ENCODE measurements at regions not wholly inside any gene's neighbourhood (a gene's known extent, or its start where the extent isn't known, plus 50 kb on each side); places are given as distances from the start of the nearest gene placed in this dataset.

DNA sequence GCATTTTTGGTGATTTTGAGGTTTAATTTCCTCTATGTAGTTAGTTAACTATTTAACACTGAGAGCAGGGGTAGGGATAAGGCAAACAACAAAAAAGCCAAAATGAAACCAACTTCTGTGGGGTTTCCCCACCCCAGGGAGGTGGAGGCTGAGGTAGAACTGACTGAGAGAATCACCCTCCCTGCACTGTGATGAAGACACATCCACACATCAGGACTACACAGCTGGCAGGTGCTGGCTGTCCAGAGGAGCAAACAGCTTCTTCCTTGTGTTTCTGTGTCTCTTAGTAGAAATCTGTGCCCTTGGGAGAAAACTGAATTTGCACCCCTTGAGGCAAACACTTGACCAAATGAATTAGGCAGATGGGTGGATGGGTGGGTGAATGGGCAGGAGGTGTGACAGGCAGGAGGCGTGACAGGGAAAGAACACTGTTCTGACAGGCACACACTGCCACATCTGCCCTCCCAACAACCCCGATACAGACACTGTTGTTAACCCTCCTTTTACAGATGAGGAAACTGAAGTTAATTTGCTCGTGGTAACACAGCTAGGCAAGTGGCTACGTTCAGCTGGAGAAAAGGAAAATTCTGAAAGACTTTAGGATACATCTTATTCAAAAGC is 62.9 kb upstream of the AMZ2 start:
- no peak for DNase-seq (ENCODE audit: low read depth in 3 of 3)

DNA sequence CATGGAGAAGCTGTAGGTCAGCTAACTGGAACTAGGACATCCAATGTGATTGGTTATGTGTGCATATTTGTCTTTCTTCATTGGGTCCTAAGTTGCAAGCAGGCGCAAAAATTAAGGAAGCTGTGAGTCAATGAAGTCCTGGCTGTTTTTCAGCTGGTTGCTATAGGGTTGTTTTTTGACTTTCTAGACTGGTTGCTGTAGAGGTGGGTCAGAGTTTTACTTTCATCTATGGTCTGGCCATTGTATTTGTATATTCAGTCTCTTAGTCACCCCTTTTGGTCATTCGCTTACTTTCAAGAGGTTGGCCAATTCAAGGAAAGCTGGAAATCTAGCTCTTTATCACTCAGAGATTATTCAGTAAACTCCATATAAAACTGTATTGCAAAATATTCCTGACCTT is 62.0 kb upstream of the AMZ2 start:
- DNase-seq (ENCODE audit: low read depth in 3 of 3): no peak

DNA sequence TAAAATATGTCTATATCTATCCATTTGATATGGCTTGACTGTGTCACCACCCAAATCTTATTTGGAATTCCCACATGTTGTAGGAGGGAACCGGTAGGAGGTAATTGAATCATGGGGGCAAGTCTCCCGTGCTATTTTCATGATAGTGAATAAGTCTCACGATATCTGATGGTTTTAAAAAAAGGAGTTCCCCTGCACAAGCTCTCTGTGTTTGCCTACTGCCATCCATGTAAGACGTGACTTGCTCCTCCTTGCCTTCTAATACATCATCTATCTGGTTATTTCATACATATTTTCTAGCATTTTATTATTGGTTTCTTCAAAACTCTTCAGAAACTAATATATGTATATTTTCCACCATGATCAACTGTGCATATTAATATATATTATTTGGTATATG is 57.3 kb upstream of the AMZ2 start:
- DNase-seq (ENCODE audit: low read depth in 3 of 3): no peak

DNA sequence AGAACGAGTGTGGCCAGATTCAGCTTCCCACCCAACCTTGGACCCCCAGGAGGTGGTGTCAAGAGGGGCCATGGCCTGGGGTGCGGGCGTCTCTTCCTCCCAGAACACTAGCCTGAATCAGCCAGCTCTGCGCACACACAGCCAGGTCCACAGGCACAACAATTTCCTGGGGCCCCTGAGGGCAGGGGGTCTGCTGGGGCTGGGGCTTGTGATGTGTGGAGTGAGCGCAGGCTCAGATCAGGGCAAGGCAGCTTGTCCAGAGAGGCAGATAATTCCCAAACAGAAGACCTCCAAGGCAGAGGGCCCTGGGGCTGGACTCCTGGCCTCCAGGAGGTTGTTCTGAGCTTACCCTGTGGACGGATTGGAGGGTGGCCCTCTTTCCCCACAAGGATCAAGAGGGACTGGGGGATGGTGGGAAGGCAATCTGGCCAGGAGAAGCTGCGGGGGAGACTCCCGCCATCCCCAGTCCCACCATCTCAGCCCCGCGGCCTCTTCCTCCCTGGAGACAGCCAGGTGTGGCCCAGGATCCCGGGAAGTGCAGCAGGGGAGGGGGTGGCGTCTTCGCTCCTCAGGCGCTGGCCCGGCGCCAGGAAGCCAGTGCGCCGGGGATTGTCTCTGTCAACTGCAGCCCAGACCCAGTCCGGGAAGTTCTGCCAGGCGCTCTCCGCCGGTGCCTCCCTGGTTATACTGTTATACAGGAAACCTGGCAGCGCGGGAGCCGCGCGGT is 52.0 kb upstream of the AMZ2 start:
- no peak for DNase-seq (ENCODE audit: low read depth in 3 of 3)

DNA sequence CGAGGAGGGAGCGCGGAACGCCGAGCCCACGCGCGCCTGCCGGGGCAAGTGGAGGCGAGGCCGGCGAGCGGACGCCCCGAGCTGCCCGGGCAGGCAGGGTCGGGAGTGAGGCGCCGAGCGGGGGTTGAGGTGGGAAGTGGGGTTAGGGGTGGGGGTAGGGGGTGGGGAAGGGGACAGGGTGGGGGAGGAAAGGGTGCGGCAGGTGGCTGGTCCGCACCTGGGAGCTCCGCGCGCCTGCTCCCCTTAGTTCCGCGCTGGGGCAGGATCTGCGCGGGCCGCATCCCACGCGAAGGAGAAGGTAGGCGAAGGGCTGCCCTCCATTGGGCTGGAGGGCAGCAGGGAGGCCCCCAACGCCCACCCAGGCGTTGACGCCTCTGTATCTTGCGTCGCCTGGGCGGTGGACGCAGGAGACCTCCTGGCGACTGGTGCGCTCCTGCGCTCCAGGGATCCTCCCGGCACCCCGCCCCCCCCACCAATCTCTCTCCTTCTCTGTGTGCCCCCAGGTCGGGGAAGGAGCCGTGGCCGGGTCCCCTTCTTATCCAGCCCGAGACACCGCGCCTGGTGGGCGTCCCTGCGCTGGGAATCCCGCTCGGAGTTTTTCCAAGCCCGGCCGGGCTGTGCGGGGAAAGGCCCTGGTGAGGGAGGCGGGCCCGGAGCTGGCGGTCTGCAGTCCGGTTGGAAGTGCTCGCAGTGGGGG is 51.3 kb upstream of the AMZ2 start:
- DNase-seq (ENCODE audit: low read depth in 3 of 3): no peak

DNA sequence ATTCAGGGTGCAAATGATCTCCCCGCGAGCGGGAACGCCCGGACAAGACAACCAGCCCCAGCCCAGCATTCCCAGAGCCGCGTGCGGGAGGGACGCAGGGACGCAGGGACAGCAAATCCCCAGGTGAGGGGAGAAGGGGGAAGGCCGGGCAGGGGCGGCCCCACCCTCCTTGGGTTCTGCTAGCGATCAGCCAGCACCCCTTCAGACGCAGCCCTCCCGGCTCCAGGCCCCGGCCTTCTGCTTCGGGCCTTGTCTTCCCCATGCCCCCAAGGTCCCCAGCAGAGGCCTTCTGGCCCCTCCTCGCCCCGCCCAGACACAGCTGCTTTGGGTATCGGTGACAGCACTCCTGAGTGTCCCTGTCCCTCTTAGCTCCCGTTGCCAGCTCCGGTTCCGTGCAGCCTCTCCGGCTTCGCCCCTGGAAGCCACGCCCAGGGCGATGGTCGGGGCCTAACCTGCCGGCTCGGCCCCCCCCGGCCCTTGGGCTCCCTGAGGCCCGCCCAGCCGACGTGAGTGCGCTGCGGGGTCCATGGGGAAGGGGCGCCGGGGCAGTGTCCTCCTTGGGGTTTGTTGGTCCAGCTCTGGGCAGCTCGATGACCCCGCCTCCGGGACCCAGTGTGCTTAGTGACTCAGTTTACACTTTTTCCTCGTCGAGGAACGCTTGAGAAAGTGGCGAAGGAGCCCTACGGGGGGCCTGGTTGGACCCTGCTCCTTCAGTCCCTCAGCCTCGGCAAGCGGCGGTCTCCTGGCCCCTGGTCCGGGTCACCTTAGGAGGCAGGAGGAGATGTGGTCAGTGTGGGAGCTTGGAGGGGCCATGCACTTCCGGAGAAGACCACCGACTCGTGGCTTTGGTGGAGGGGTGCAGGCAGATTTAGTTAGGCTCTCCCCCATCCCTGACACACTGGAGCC is 50.5 kb upstream of the AMZ2 start:
- no peak for DNase-seq (ENCODE audit: low read depth in 3 of 3)

DNA sequence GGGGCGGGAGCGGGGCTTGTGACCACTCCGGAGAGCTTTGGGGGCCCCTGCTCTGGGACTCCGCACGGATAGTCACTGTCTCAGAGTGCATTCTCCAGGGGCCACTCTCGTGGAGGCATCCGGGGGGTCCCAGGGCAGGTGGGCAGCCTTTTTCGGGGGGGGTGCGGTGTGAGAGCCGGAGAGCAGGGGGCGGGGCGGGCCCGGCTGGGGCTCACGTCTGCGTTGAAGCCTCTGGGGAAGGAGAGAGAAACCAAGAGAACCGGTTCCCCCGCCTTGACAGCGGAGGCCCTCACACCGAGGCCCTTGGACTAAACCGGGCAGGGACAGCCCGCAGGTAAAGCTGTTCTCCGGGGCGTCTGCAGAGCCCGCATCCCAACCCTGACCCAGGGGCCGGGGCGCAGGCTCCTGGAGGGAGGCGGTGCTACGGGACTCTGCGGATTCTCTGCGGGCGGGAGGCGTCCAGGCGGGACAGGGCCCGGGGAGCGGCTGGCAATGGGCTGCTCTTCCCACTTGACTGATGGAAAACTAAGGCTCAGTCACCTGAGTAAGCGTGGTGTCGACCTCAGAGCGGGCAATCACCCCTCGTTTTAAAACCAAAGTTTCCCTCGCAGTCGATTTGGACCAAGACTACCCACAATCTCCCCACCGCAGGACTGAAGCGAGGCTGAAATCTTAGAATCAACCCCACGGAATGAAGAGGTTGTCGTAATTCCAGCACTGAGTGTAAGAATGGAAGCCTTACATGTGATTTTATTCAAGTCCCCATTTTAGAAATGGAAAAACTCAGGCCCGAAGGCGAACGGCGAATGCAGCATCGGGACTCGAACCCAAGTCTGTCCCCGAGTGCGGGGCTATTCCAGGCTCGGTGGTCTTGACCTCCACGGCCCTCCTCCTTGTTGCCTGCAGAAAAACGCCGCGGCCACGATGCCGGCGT is 49.6 kb upstream of the AMZ2 start:
- DNase-seq (ENCODE audit: low read depth in 3 of 3): no peak

Data from stimulated activated CD4-positive, alpha-beta T cell treated with anti-CD3 and anti-CD28 coated beads, TNF-alpha, amount 100 ng/mL, for 24 hours (primary cell).